Liver (tissue), 8 donors: ENCODE measurements at regions not wholly inside any gene's neighbourhood (a gene's known extent, or its start where the extent isn't known, plus 50 kb on each side); places are given as distances from the start of the nearest gene placed in this dataset.

Experiments used
- DNase-seq: peaks from one replicate; pipeline ENCODE4 v3.0.0-alpha.2; 2017; ENCODE audit warnings: low spot score
- H3K27ac ChIP-seq, 2 donors: one replicate each; pipeline ENCODE4 v1.7.0; 2013; ENCODE audit warnings: inconsistent platforms in 2 of 2, low read length in 2 of 2, control low read depth in 1 of 2, low read depth in 1 of 2, mild to moderate bottlenecking in 1 of 2
- H3K27me3 ChIP-seq, 4 donors: one replicate each; pipeline versions ENCODE4 v1.6.1 to v1.7.0; 2013; ENCODE audit warnings: low read length in 3 of 4, inconsistent platforms in 1 of 4, mild to moderate bottlenecking in 1 of 4, moderate library complexity in 1 of 4; ENCODE audit not compliant: control insufficient read depth in 4 of 4, insufficient read depth in 4 of 4
- H3K36me3 ChIP-seq, 4 donors: one replicate each; pipeline versions ENCODE4 v1.6.1 to v1.7.0; 2013; ENCODE audit warnings: low read length in 3 of 4, mild to moderate bottlenecking in 3 of 4, low read depth in 1 of 4, moderate library complexity in 1 of 4; ENCODE audit not compliant: control insufficient read depth in 4 of 4, insufficient read depth in 3 of 4
- H3K4me1 ChIP-seq, 4 donors: one replicate each; pipeline versions ENCODE4 v1.6.1 to v1.7.0; 2013; ENCODE audit warnings: low read length in 3 of 4, mild to moderate bottlenecking in 3 of 4, moderate library complexity in 1 of 4; ENCODE audit not compliant: control insufficient read depth in 4 of 4, insufficient read depth in 4 of 4
- H3K4me3 ChIP-seq, 3 donors: one replicate each; pipeline versions ENCODE4 v1.6.1 to v1.7.0; 2013; ENCODE audit warnings: low read length in 3 of 3, control low read depth in 1 of 3, low read depth in 1 of 3, mild to moderate bottlenecking in 1 of 3
- H3K9ac ChIP-seq, 2 donors: one replicate each; pipeline ENCODE4 v1.7.0; 2013; ENCODE audit warnings: low read length in 2 of 2, mild to moderate bottlenecking in 2 of 2, moderate library complexity in 2 of 2, control low read depth in 1 of 2, low read depth in 1 of 2
- H3K9me3 ChIP-seq, 4 donors: one replicate each; pipeline versions ENCODE4 v1.6.1 to v1.7.0; 2013; ENCODE audit warnings: low read length in 3 of 4; ENCODE audit not compliant: control insufficient read depth in 4 of 4
- ATF3 ChIP-seq: IDR thresholded peaks from 2 replicates; pipeline ENCODE4 v1.6.1; 2016; ENCODE audit warnings: antibody characterized with exemption
- EGR1 ChIP-seq, 2 donors: IDR thresholded peaks; 2 replicates each; pipeline ENCODE4 v1.6.1; 2016 to 2018; ENCODE audit warnings: antibody characterized with exemption in 2 of 2, low read depth in 2 of 2
- FOXA1 ChIP-seq: IDR thresholded peaks from 2 replicates; pipeline ENCODE4 v1.6.1; 2016; ENCODE audit warnings: antibody characterized with exemption
- FOXA2 ChIP-seq: IDR thresholded peaks from 2 replicates; pipeline ENCODE4 v1.6.1; 2016; ENCODE audit warnings: antibody characterized with exemption
- GABPA ChIP-seq, 2 donors: IDR thresholded peaks in 1 of 2; conservative IDR thresholded peaks in 1 of 2; 2 replicates each; pipeline ENCODE4 v1.6.1; 2016; ENCODE audit warnings: antibody characterized with exemption in 2 of 2, mild to moderate bottlenecking in 1 of 2, moderate library complexity in 1 of 2
- HNF4A ChIP-seq, 2 donors: conservative IDR thresholded peaks; 2 replicates each; pipeline ENCODE4 v1.6.1; 2016; ENCODE audit warnings: antibody characterized with exemption in 2 of 2, mild to moderate bottlenecking in 2 of 2
- HNF4G ChIP-seq: IDR thresholded peaks from 2 replicates; pipeline ENCODE4 v1.6.1; 2016; ENCODE audit warnings: antibody characterized with exemption
- JUND ChIP-seq, 2 donors: IDR thresholded peaks; 2 replicates each; pipeline ENCODE4 v1.6.1; 2016; ENCODE audit warnings: antibody characterized with exemption in 2 of 2
- MAX ChIP-seq: IDR thresholded peaks from 2 replicates; pipeline ENCODE4 v1.6.1; 2016; ENCODE audit warnings: antibody characterized with exemption
- NR2F2 ChIP-seq: IDR thresholded peaks from 2 replicates; pipeline ENCODE4 v1.6.1; 2016; ENCODE audit warnings: antibody characterized with exemption
- RAD21 ChIP-seq, 2 donors: IDR thresholded peaks; 2 replicates each; pipeline ENCODE4 v1.6.1; 2016; ENCODE audit warnings: antibody characterized with exemption in 2 of 2, mild to moderate bottlenecking in 2 of 2
- REST ChIP-seq: IDR thresholded peaks from 2 replicates; pipeline ENCODE4 v1.6.1; 2016; ENCODE audit warnings: antibody characterized with exemption, mild to moderate bottlenecking
- RXRA ChIP-seq, 2 donors: IDR thresholded peaks; 2 replicates each; pipeline ENCODE4 v1.6.1; 2017 to 2018; ENCODE audit warnings: antibody characterized with exemption in 2 of 2, mild to moderate bottlenecking in 1 of 2
- SP1 ChIP-seq: IDR thresholded peaks from 2 replicates; pipeline ENCODE4 v1.6.1; 2018; ENCODE audit warnings: antibody characterized with exemption, mild to moderate bottlenecking
- YY1 ChIP-seq: IDR thresholded peaks from 2 replicates; pipeline ENCODE4 v1.6.1; 2016; ENCODE audit warnings: antibody characterized with exemption, mild to moderate bottlenecking
- ZBTB33 ChIP-seq: IDR thresholded peaks from 2 replicates; pipeline ENCODE4 v1.6.1; 2016; ENCODE audit warnings: antibody characterized with exemption
- WGBS: extraction: QIAGEN DNeasy Blood & Tissue Kit; methylation state at CpG from one replicate; pipeline ENCODE4 v1.1.7; 2013; 5-methylcytosine and 5-hydroxymethylcytosine counted together
- TF ChIP-seq, protein P1 (sequence below): fragments of 150-350 bp; IDR thresholded peaks from 2 replicates; pipeline ENCODE4 v1.5.1; 2017; ENCODE audit warnings: improper control_type of control experiment, low read depth, low read length; ENCODE audit not compliant: missing input control
- donor health status: healthy.
- donor health status: healthy.
- donor health status: healthy.
- donor health status: healthy.
- donor health status: healthy.

- DNase-seq: no peak
- Histone ChIP-seq H3K27ac (no peak overlapping the region), H3K9ac (no peak overlapping the region), H3K9me3 (no peaks in the 10 kb centered on the region), H3K4me1 (no peaks in the 10 kb centered on the region), H3K36me3 (no peaks in the 10 kb centered on the region), H3K4me3 (no peak overlapping the region), H3K27me3 (no peaks in the 10 kb centered on the region)
- 26% methylated on average over 1 of the region's 1 CpG for WGBS
- peak; percentile 75 to 81 for TF ChIP-seq RAD21 (IDR thresholded peaks at IDR 0.05)
- TF ChIP-seq REST: no peak
- no peak for TF ChIP-seq HNF4G
- TF ChIP-seq YY1: no peak
- no peak for TF ChIP-seq ATF3
- TF ChIP-seq JUND (IDR thresholded peaks at IDR 0.05): no peak
- no peak for TF ChIP-seq EGR1 (IDR thresholded peaks at IDR 0.05; ENCODE audit: low read depth in 2 of 2)
- TF ChIP-seq HNF4A (conservative IDR thresholded peaks at IDR 0.05): no peak
- TF ChIP-seq FOXA1: no peak
- TF ChIP-seq NR2F2: no peak
- TF ChIP-seq ZBTB33: no peak
- TF ChIP-seq, protein P1, sequence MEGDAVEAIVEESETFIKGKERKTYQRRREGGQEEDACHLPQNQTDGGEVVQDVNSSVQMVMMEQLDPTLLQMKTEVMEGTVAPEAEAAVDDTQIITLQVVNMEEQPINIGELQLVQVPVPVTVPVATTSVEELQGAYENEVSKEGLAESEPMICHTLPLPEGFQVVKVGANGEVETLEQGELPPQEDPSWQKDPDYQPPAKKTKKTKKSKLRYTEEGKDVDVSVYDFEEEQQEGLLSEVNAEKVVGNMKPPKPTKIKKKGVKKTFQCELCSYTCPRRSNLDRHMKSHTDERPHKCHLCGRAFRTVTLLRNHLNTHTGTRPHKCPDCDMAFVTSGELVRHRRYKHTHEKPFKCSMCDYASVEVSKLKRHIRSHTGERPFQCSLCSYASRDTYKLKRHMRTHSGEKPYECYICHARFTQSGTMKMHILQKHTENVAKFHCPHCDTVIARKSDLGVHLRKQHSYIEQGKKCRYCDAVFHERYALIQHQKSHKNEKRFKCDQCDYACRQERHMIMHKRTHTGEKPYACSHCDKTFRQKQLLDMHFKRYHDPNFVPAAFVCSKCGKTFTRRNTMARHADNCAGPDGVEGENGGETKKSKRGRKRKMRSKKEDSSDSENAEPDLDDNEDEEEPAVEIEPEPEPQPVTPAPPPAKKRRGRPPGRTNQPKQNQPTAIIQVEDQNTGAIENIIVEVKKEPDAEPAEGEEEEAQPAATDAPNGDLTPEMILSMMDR: peak; percentile 37
- no peak for TF ChIP-seq FOXA2
Observed at GRCh38 chr6:88238065-88238464, 71.9 kb upstream of the CNR1 start.

- TF ChIP-seq ZBTB33 (no peak), REST (no peak), MAX (no peak), NR2F2 (no peak), HNF4G (no peak), RAD21 (IDR thresholded peaks at IDR 0.05) (no peak), FOXA2 (no peak), GABPA (IDR thresholded peaks at IDR 0.05 in 1 of 2, conservative IDR thresholded peaks at IDR 0.05 in 1 of 2) (no peak), RXRA (IDR thresholded peaks at IDR 0.05) (no peak), SP1 (no peak), HNF4A (conservative IDR thresholded peaks at IDR 0.05) (no peak), JUND (IDR thresholded peaks at IDR 0.05) (no peak)
- no peak overlapping the region for H3K27ac ChIP-seq
- H3K4me1 ChIP-seq: no peaks in the 10 kb centered on the region
- H3K9me3 ChIP-seq: peaks cover 0 to 3% (median 0%) of the 10 kb centered on the region in 4 donors
- H3K27me3 ChIP-seq: no peaks in the 10 kb centered on the region
- H3K36me3 ChIP-seq: no peaks in the 10 kb centered on the region
- WGBS: 48% methylated on average over 7 of the region's 7 CpGs
- no peak overlapping the region for H3K9ac ChIP-seq
- no peak overlapping the region for H3K4me3 ChIP-seq
- DNase-seq: no peak
Observed at GRCh38 chr6:88236612-88237360, 70.6 kb upstream of the CNR1 start.
